H9 (cell line): ENCODE measurements at regions not wholly inside any gene's neighbourhood (a gene's known extent, or its start where the extent isn't known, plus 50 kb on each side); places are given as distances from the start of the nearest gene placed in this dataset.

Experiments used
- DNase-seq: peaks from one replicate; pipeline ENCODE4 v3.0.0-alpha.2; 2017
- H2AFZ ChIP-seq: one replicate; pipeline ENCODE4 v1.6.1; 2013; ENCODE audit warnings: mild to moderate bottlenecking, low read length, control low read depth, moderate library complexity
- H2AK5ac ChIP-seq: 2 replicates; pipeline ENCODE4 v1.6.1; 2013; ENCODE audit warnings: low read length, control low read depth, mixed read lengths; ENCODE audit not compliant: insufficient read length
- H2BK120ac ChIP-seq: one replicate; pipeline ENCODE4 v1.6.1; 2013; ENCODE audit warnings: low read depth, mild to moderate bottlenecking, low read length, control low read depth, inconsistent platforms; ENCODE audit not compliant: poor library complexity, severe bottlenecking
- H2BK12ac ChIP-seq: 2 replicates; pipeline ENCODE4 v1.6.1; 2013; ENCODE audit warnings: low read length, control low read depth, mixed read lengths, low read depth; ENCODE audit not compliant: insufficient read length
- H2BK15ac ChIP-seq: 2 replicates; pipeline ENCODE4 v1.6.1; 2013; ENCODE audit warnings: low read depth, low read length, control low read depth
- H2BK20ac ChIP-seq: one replicate; pipeline ENCODE4 v1.6.1; 2013; ENCODE audit warnings: low read depth, mild to moderate bottlenecking, low read length, control low read depth, inconsistent platforms; ENCODE audit not compliant: poor library complexity, severe bottlenecking
- H2BK5ac ChIP-seq: 2 replicates; pipeline ENCODE4 v1.6.1; 2013; ENCODE audit warnings: low read length, control low read depth, mixed read lengths; ENCODE audit not compliant: insufficient read length
- H3K14ac ChIP-seq: 2 replicates; pipeline ENCODE4 v1.6.1; 2013; ENCODE audit warnings: low read length, control low read depth; ENCODE audit not compliant: insufficient read depth
- H3K18ac ChIP-seq: 2 replicates; pipeline ENCODE4 v1.6.1; 2013; ENCODE audit warnings: low read depth, mild to moderate bottlenecking, mixed read lengths, low read length, control low read depth; ENCODE audit not compliant: insufficient read length
- H3K23ac ChIP-seq: 2 replicates; pipeline ENCODE4 v1.6.1; 2013; ENCODE audit warnings: low read length, control low read depth, mixed read lengths, low read depth; ENCODE audit not compliant: insufficient read length
- H3K23me2 ChIP-seq: 2 replicates; pipeline ENCODE4 v1.6.1; 2013; ENCODE audit warnings: low read depth, mild to moderate bottlenecking, mixed read lengths, low read length, control low read depth; ENCODE audit not compliant: insufficient read length, poor library complexity, severe bottlenecking
- H3K27ac ChIP-seq: 2 replicates; pipeline ENCODE4 v1.5.1; 2013; ENCODE audit warnings: low read length, control low read depth, mixed read lengths, low read depth; ENCODE audit not compliant: insufficient read length
- H3K27me3 ChIP-seq: 2 replicates; pipeline ENCODE4 v1.6.1; 2013; ENCODE audit warnings: low read length, control low read depth, inconsistent platforms; ENCODE audit not compliant: insufficient read depth
- H3K4ac ChIP-seq: 2 replicates; pipeline ENCODE4 v1.6.1; 2013; ENCODE audit warnings: low read depth, mild to moderate bottlenecking, control low read depth, inconsistent platforms, low read length, moderate library complexity
- H3K4me1 ChIP-seq: 2 replicates; pipeline ENCODE4 v1.6.1; 2013; ENCODE audit warnings: low read length, control low read depth, inconsistent platforms; ENCODE audit not compliant: insufficient read depth
- H3K4me2 ChIP-seq: 2 replicates; pipeline ENCODE4 v1.6.1; 2013; ENCODE audit warnings: low read length, control low read depth, mixed read lengths; ENCODE audit not compliant: insufficient read length, insufficient read depth
- H3K56ac ChIP-seq: 2 replicates; pipeline ENCODE4 v1.6.1; 2013; ENCODE audit warnings: low read depth, mild to moderate bottlenecking, mixed read lengths, low read length, control low read depth; ENCODE audit not compliant: insufficient read length
- H3K79me1 ChIP-seq: 2 replicates; pipeline ENCODE4 v1.6.1; 2013; ENCODE audit warnings: low read depth, mild to moderate bottlenecking, moderate library complexity, low read length, control low read depth, inconsistent platforms; ENCODE audit not compliant: insufficient read depth, poor library complexity, severe bottlenecking
- H3K79me2 ChIP-seq: 2 replicates; pipeline ENCODE4 v1.6.1; 2013; ENCODE audit warnings: low read length, control low read depth, inconsistent platforms; ENCODE audit not compliant: insufficient read depth
- H3K9ac ChIP-seq: 2 replicates; pipeline ENCODE4 v1.6.1; 2013; ENCODE audit warnings: low read length, control low read depth, mixed read lengths; ENCODE audit not compliant: insufficient read length; ENCODE audit errors: extremely low read depth
- H3K9me3 ChIP-seq: one replicate; pipeline ENCODE4 v1.6.1; 2013; ENCODE audit warnings: low read depth, low read length, inconsistent platforms; ENCODE audit not compliant: control insufficient read depth
- H3T11ph ChIP-seq: one replicate; pipeline ENCODE4 v1.6.1; 2013; ENCODE audit warnings: mild to moderate bottlenecking, low read length, control low read depth, inconsistent platforms
- H4K20me1 ChIP-seq: one replicate; pipeline ENCODE4 v1.6.1; 2013; ENCODE audit not compliant: control insufficient read depth, insufficient read length, insufficient read depth
- H4K5ac ChIP-seq: 2 replicates; pipeline ENCODE4 v1.6.1; 2013; ENCODE audit warnings: low read depth, mild to moderate bottlenecking, mixed read lengths, low read length, control low read depth; ENCODE audit not compliant: insufficient read length
- H4K8ac ChIP-seq: replicated peaks from 2 replicates; pipeline ENCODE4 v1.6.1; 2013; ENCODE audit warnings: low read length, control low read depth, mixed read lengths, low read depth; ENCODE audit not compliant: insufficient read length
- H4K91ac ChIP-seq: 2 replicates; pipeline ENCODE4 v1.6.1; 2013; ENCODE audit warnings: low read depth, mild to moderate bottlenecking, moderate library complexity, mixed read lengths, low read length, control low read depth; ENCODE audit not compliant: insufficient read length
- H3K27ac Mint-ChIP-seq, 3 experiments: 2 replicates in 2 of 3; 3 replicates in 1 of 3; pipeline ENCODE4 v1.8.0; 2020 to 2021; ENCODE audit warnings: mixed read lengths in 3 of 3, mild to moderate bottlenecking in 1 of 3, moderate library complexity in 1 of 3
- H3K27me3 Mint-ChIP-seq: 2 replicates; pipeline ENCODE4 v1.8.0; 2021; ENCODE audit warnings: low read depth, mild to moderate bottlenecking, moderate library complexity, mixed read lengths
- H3K36me3 Mint-ChIP-seq, 3 experiments: 2 replicates in 2 of 3; 3 replicates in 1 of 3; pipeline ENCODE4 v1.8.0; 2020 to 2021; ENCODE audit warnings: low read depth in 3 of 3, mixed read lengths in 3 of 3; ENCODE audit not compliant: insufficient read depth in 1 of 3
- H3K4me1 Mint-ChIP-seq, 2 experiments: 2 replicates each; pipeline ENCODE4 v1.8.0; 2020; ENCODE audit warnings: mixed read lengths in 2 of 2
- H3K4me3 Mint-ChIP-seq, 2 experiments: 2 replicates in 1 of 2; 3 replicates in 1 of 2; pipeline ENCODE4 v1.8.0; 2020 to 2021; ENCODE audit warnings: mild to moderate bottlenecking in 2 of 2, mixed read lengths in 2 of 2, moderate library complexity in 1 of 2
- H3K9me3 Mint-ChIP-seq, 2 experiments: 2 replicates in 1 of 2; 3 replicates in 1 of 2; pipeline ENCODE4 v1.8.0; 2020; ENCODE audit warnings: mild to moderate bottlenecking in 2 of 2, mixed read lengths in 2 of 2, moderate library complexity in 1 of 2
- CTCF ChIP-seq: fragments of 200-600 bp; sonication (generic); conservative IDR thresholded peaks from 3 replicates; pipeline ENCODE4 v1.8.0; 2021; ENCODE audit warnings: antibody characterized with exemption, mild to moderate bottlenecking
- WGBS: extraction: QIAGEN DNeasy Blood & Tissue Kit; methylation state at CpG from one replicate; pipeline ENCODE4 v1.1.7; 2013; ENCODE audit warnings: missing lambda C conversion rate, low lambda C conversion rate, mixed read lengths; ENCODE audit not compliant: insufficient read length; ENCODE audit errors: extremely low coverage; 5-methylcytosine and 5-hydroxymethylcytosine counted together

GRCh38 chr7:16091701-16092310, 329.5 kb downstream of the CRPPA start:
- Histone ChIP-seq H3K9me3 (no peaks in the 10 kb centered on the region), H4K5ac (no peak overlapping the region), H3K4me1 (no peaks in the 10 kb centered on the region), H3K79me2 (no peaks in the 10 kb centered on the region), H4K91ac (no peak overlapping the region), H3K4ac (no peak overlapping the region), H4K8ac (no peak overlapping the region), H2BK20ac (no peak overlapping the region), H2BK12ac (no peak overlapping the region), H3K23ac (no peak overlapping the region), H3K14ac (no peak overlapping the region), H3K23me2 (no peaks in the 10 kb centered on the region), H3K27ac (no peak overlapping the region), H2AK5ac (no peak overlapping the region), H2AFZ (no peak overlapping the region), H3K79me1 (no peaks in the 10 kb centered on the region), H4K20me1 (no peaks in the 10 kb centered on the region), H3K56ac (no peak overlapping the region), H3K27me3 (no peaks in the 10 kb centered on the region), H2BK15ac (no peak overlapping the region), H3K18ac (no peak overlapping the region), H3T11ph (no peak overlapping the region), H2BK5ac (no peak overlapping the region), H3K4me2 (no peak overlapping the region), H3K9ac (no peak overlapping the region), H2BK120ac (no peak overlapping the region)
- no peaks in the 10 kb centered on the region for H3K27me3 Mint-ChIP-seq
- WGBS = no CpG with 5 or more reads among the region's 5 CpGs
- no peak for DNase-seq
- no peaks in the 10 kb centered on the region for H3K36me3 Mint-ChIP-seq
- H3K27ac Mint-ChIP-seq = no peak overlapping the region
- TF ChIP-seq CTCF = no peak
- H3K4me3 Mint-ChIP-seq = no peak overlapping the region
- H3K9me3 Mint-ChIP-seq = no peaks in the 10 kb centered on the region
- H3K4me1 Mint-ChIP-seq = peaks cover 7% of the 10 kb centered on the region in 2 experiments; a peak in 3 of 4 replicates
